ENCODE measurements at regions not wholly inside any gene's neighbourhood (a gene's known extent, or its start where the extent isn't known, plus 50 kb on each side); places are given as distances from the start of the nearest gene placed in this dataset.

- TF ChIP-seq EGR1 (IDR thresholded peaks at IDR 0.05; ENCODE audit: low read depth) (no peak), CTCF (IDR thresholded peaks at IDR 0.05 in 2 of 3, conservative IDR thresholded peaks at IDR 0.05 in 1 of 3; ENCODE audit: borderline replicate concordance in 1 of 3, insufficient read depth in 1 of 3, low read depth in 2 of 3, low read length in 2 of 3) (no peak)
Measured at GRCh38 chr4:31415629-31416028, 695.5 kb downstream of the PCDH7 start.

Data from HCT116 (cell line).